ENCODE measurements at regions not wholly inside any gene's neighbourhood (a gene's known extent, or its start where the extent isn't known, plus 50 kb on each side); places are given as distances from the start of the nearest gene placed in this dataset.

- Histone ChIP-seq H3K4me3 (ENCODE audit: low read length) (no peak overlapping the region), H3K9me3 (ENCODE audit: control insufficient read depth, insufficient read depth, low read length) (no peaks in the 10 kb centered on the region), H3K27ac (ENCODE audit: low read length) (no peak overlapping the region), H3K27me3 (ENCODE audit: control insufficient read depth, insufficient read depth, low read length) (peaks cover 2% of the 10 kb centered on the region), H3K36me3 (ENCODE audit: control insufficient read depth, insufficient read depth, low read length) (no peaks in the 10 kb centered on the region), H3K4me1 (ENCODE audit: control insufficient read depth, insufficient read depth, low read length) (no peaks in the 10 kb centered on the region)
- Mint-ChIP-seq H3K36me3 (no peaks in the 10 kb centered on the region), H3K27me3 (ENCODE audit: low read depth in 2 of 2) (peaks cover 7 to 8% of the 10 kb centered on the region in 2 donors), H3K4me3 (no peak overlapping the region), H3K4me1 (no peaks in the 10 kb centered on the region), H3K27ac (no peak overlapping the region), H3K9me3 (no peaks in the 10 kb centered on the region)
- 93% methylated on average over 1 of the region's 1 CpG for WGBS (ENCODE audit: insufficient coverage)
- ATAC-seq = no peak
- TF ChIP-seq CTCF (IDR thresholded peaks at IDR 0.05) = no peak
- intact Hi-C loops (cut with micrococcal nuclease) = no loop called here
- no peak for DNase-seq
These were observed 259.1 kb upstream of the MYT1L start for GRCh38 chr2:2590141-2590540.

GRCh38 chr2:2588777-2589176 is 257.7 kb upstream of the MYT1L start:
- no peaks in the 10 kb centered on the region for H3K9me3 Mint-ChIP-seq
- intact Hi-C loops (cut with micrococcal nuclease) = no loop called here
- TF ChIP-seq CTCF (IDR thresholded peaks at IDR 0.05) = no peak
- no peaks in the 10 kb centered on the region for H3K36me3 Mint-ChIP-seq
- no peak for DNase-seq
- no peak overlapping the region for H3K27ac ChIP-seq (ENCODE audit: low read length)
- H3K27me3 ChIP-seq (ENCODE audit: control insufficient read depth, insufficient read depth, low read length) = no peaks in the 10 kb centered on the region
- H3K4me1 Mint-ChIP-seq = no peaks in the 10 kb centered on the region
- no peak for ATAC-seq
- 78% methylated on average over 4 of the region's 4 CpGs for WGBS (ENCODE audit: insufficient coverage)
- H3K27me3 Mint-ChIP-seq (ENCODE audit: low read depth in 2 of 2) = peaks cover 3 to 7% of the 10 kb centered on the region in 2 donors
- H3K4me1 ChIP-seq (ENCODE audit: control insufficient read depth, insufficient read depth, low read length) = no peaks in the 10 kb centered on the region
- no peaks in the 10 kb centered on the region for H3K9me3 ChIP-seq (ENCODE audit: control insufficient read depth, insufficient read depth, low read length)
- no peaks in the 10 kb centered on the region for H3K36me3 ChIP-seq (ENCODE audit: control insufficient read depth, insufficient read depth, low read length)
- no peak overlapping the region for H3K4me3 ChIP-seq (ENCODE audit: low read length)
- H3K27ac Mint-ChIP-seq = no peak overlapping the region
- no peak overlapping the region for H3K4me3 Mint-ChIP-seq

- Mint-ChIP-seq H3K4me1 (no peaks in the 10 kb centered on the region), H3K27ac (no peak overlapping the region), H3K4me3 (no peak overlapping the region), H3K36me3 (no peaks in the 10 kb centered on the region), H3K9me3 (no peaks in the 10 kb centered on the region), H3K27me3 (ENCODE audit: low read depth in 2 of 2) (peaks cover 0 to 7% of the 10 kb centered on the region in 2 donors)
- WGBS (ENCODE audit: insufficient coverage) = 93% methylated on average over 3 of the region's 4 CpGs
- H3K27me3 ChIP-seq (ENCODE audit: control insufficient read depth, insufficient read depth, low read length) = no peaks in the 10 kb centered on the region
- H3K9me3 ChIP-seq (ENCODE audit: control insufficient read depth, insufficient read depth, low read length) = no peaks in the 10 kb centered on the region
- no peaks in the 10 kb centered on the region for H3K36me3 ChIP-seq (ENCODE audit: control insufficient read depth, insufficient read depth, low read length)
- ATAC-seq (no peak), DNase-seq (no peak)
- no peak overlapping the region for H3K27ac ChIP-seq (ENCODE audit: low read length)
- intact Hi-C loops (cut with micrococcal nuclease) = no loop called here
- no peaks in the 10 kb centered on the region for H3K4me1 ChIP-seq (ENCODE audit: control insufficient read depth, insufficient read depth, low read length)
- TF ChIP-seq CTCF (IDR thresholded peaks at IDR 0.05) = no peak
- no peak overlapping the region for H3K4me3 ChIP-seq (ENCODE audit: low read length)
These were observed 256.3 kb upstream of the MYT1L start for GRCh38 chr2:2587354-2587753.

GRCh38 chr2:2586931-2587330 is 255.9 kb upstream of the MYT1L start:
- Histone ChIP-seq H3K9me3 (ENCODE audit: control insufficient read depth, insufficient read depth, low read length) (no peaks in the 10 kb centered on the region), H3K36me3 (ENCODE audit: control insufficient read depth, insufficient read depth, low read length) (no peaks in the 10 kb centered on the region), H3K27me3 (ENCODE audit: control insufficient read depth, insufficient read depth, low read length) (no peaks in the 10 kb centered on the region), H3K27ac (ENCODE audit: low read length) (no peak overlapping the region), H3K4me3 (ENCODE audit: low read length) (no peak overlapping the region), H3K4me1 (ENCODE audit: control insufficient read depth, insufficient read depth, low read length) (no peaks in the 10 kb centered on the region)
- H3K9me3 Mint-ChIP-seq = no peaks in the 10 kb centered on the region
- no peak for DNase-seq
- TF ChIP-seq CTCF (IDR thresholded peaks at IDR 0.05) = no peak
- no peak overlapping the region for H3K27ac Mint-ChIP-seq
- no peaks in the 10 kb centered on the region for H3K36me3 Mint-ChIP-seq
- intact Hi-C loops (cut with micrococcal nuclease) = no loop called here
- no peak for ATAC-seq
- H3K4me3 Mint-ChIP-seq = no peak overlapping the region
- 85% methylated on average over 9 of the region's 9 CpGs for WGBS (ENCODE audit: insufficient coverage)
- peaks cover 0 to 7% of the 10 kb centered on the region in 2 donors for H3K27me3 Mint-ChIP-seq (ENCODE audit: low read depth in 2 of 2)
- H3K4me1 Mint-ChIP-seq = no peaks in the 10 kb centered on the region
